HepG2 (cell line): ENCODE measurements at regions not wholly inside any gene's neighbourhood (a gene's known extent, or its start where the extent isn't known, plus 50 kb on each side); places are given as distances from the start of the nearest gene placed in this dataset.

Source experiments
- CENPX ChIP-seq: sonication (generic); formaldehyde crosslinking; IDR thresholded peaks from 2 replicates; pipeline ENCODE4 v1.9.0; 2021; ENCODE audit warnings: mild to moderate bottlenecking, missing genetic modification reagents, moderate library complexity
- EP300 ChIP-seq, 3 experiments: sonication (generic) in 1 of 3; formaldehyde crosslinking in 1 of 3; IDR thresholded peaks; 2 replicates each; pipeline versions ENCODE4 v1.5.1 to v1.6.1; 2011 to 2020; ENCODE audit warnings: low read depth in 2 of 3, low read length in 2 of 3, borderline replicate concordance in 1 of 3, improper control_type of control experiment in 1 of 3, mild to moderate bottlenecking in 1 of 3, missing genetic modification reagents in 1 of 3, moderate library complexity in 1 of 3
- MEF2D ChIP-seq: sonication (generic); formaldehyde crosslinking; IDR thresholded peaks from 2 replicates; pipeline ENCODE4 v1.5.1; 2020; ENCODE audit warnings: mild to moderate bottlenecking, missing genetic modification reagents
- NR2F1 ChIP-seq, 2 experiments: fragments of 450-650 bp in 1 of 2; formaldehyde crosslinking in 1 of 2; IDR thresholded peaks; 2 replicates each; pipeline versions ENCODE4 v1.5.0 to v1.6.1; 2016 to 2020; ENCODE audit warnings: mild to moderate bottlenecking in 1 of 2, missing compliant biosample characterization in 1 of 2, missing genetic modification reagents in 1 of 2, moderate library complexity in 1 of 2
- POLR2A ChIP-seq, 2 experiments: IDR thresholded peaks; 2 replicates each; pipeline ENCODE4 v1.6.1; 2011; ENCODE audit warnings: low read depth in 2 of 2, low read length in 2 of 2, mild to moderate bottlenecking in 1 of 2, moderate library complexity in 1 of 2; ENCODE audit not compliant: insufficient read depth in 1 of 2
- POLR2AphosphoS5 ChIP-seq: IDR thresholded peaks from 2 replicates; pipeline ENCODE4 v1.6.1; 2012; ENCODE audit warnings: low read depth, low read length
- SMC3 ChIP-seq: IDR thresholded peaks from 2 replicates; pipeline ENCODE4 v1.6.1; 2011; ENCODE audit warnings: low read length, improper control_type of control experiment
- TEAD2 ChIP-seq: sonication (generic); formaldehyde crosslinking; IDR thresholded peaks from 2 replicates; pipeline ENCODE4 v1.9.0; 2021; ENCODE audit warnings: missing genetic modification reagents
- WIZ ChIP-seq: sonication (generic); formaldehyde crosslinking; IDR thresholded peaks from 2 replicates; pipeline ENCODE4 v1.5.1; 2020; ENCODE audit warnings: mild to moderate bottlenecking, missing genetic modification reagents
- ZNF160 ChIP-seq: sonication (generic); formaldehyde crosslinking; IDR thresholded peaks from 2 replicates; pipeline ENCODE4 v1.8.0; 2022; ENCODE audit warnings: mild to moderate bottlenecking, inconsistent platforms, missing genetic modification reagents
- ZNF772 ChIP-seq: sonication (generic); formaldehyde crosslinking; IDR thresholded peaks from 2 replicates; pipeline ENCODE4 v1.5.0; 2020; ENCODE audit warnings: mild to moderate bottlenecking, missing genetic modification reagents
- TF ChIP-seq, protein P1 (sequence below): sonication (generic); formaldehyde crosslinking; IDR thresholded peaks from 2 replicates; pipeline ENCODE4 v1.5.0; 2020; ENCODE audit warnings: mild to moderate bottlenecking, missing genetic modification reagents, moderate library complexity
- TF ChIP-seq, protein P2 (sequence below): sonication (generic); IDR thresholded peaks from 2 replicates; pipeline ENCODE4 v1.6.1; 2016; ENCODE audit warnings: low read depth, borderline replicate concordance

DNA sequence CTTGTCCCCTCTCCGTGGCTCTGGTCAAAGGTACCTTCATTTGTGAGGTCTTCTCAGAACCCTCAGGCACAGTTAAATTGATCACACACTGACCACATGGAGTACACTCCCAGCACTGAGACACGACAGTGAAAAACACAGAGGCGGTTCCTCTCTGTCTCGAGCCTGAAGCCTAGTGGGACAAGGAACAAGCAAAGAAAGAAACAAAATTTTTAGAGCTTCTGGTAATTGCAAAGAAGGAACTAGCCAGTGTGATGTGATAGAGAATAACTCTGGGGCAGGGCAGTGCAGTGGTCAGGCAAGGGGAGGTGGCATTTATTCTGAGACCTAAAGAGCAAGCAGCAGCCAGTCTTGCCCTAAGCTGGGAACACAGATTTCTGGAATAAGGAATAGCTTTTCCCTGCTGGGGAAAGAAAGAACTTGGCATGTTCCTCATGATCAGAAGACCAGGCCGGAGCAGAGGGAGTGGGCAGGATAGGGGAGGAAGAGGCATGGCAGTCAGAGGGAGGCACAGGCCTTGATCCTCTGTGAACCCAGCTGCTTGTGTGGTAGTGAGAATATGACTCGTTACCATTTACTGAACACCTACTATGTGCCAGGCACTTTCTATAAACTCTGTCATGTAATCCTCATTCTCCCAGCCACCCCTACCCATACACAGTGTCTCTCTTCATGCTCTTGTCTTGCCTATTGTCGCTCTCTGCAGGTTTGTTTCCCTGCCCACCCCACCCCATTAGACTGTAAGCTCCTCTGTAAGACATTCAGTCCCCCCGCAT is 262.3 kb upstream of the HES1 start:
- TF ChIP-seq, protein P1, sequence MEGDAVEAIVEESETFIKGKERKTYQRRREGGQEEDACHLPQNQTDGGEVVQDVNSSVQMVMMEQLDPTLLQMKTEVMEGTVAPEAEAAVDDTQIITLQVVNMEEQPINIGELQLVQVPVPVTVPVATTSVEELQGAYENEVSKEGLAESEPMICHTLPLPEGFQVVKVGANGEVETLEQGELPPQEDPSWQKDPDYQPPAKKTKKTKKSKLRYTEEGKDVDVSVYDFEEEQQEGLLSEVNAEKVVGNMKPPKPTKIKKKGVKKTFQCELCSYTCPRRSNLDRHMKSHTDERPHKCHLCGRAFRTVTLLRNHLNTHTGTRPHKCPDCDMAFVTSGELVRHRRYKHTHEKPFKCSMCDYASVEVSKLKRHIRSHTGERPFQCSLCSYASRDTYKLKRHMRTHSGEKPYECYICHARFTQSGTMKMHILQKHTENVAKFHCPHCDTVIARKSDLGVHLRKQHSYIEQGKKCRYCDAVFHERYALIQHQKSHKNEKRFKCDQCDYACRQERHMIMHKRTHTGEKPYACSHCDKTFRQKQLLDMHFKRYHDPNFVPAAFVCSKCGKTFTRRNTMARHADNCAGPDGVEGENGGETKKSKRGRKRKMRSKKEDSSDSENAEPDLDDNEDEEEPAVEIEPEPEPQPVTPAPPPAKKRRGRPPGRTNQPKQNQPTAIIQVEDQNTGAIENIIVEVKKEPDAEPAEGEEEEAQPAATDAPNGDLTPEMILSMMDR (CRISPR knock-in tag): no peak
- TF ChIP-seq POLR2AphosphoS5 (no peak), ZNF160 (no peak), CENPX (no peak), EP300 (IDR thresholded peaks at IDR 0.05; ENCODE audit: low read depth in 2 of 2, low read length in 2 of 2) (no peak), EP300 (CRISPR knock-in tag; IDR thresholded peaks at IDR 0.05; ENCODE audit: borderline replicate concordance) (no peak), TEAD2 (CRISPR knock-in tag) (no peak), NR2F1 (CRISPR knock-in tag; IDR thresholded peaks at IDR 0.05) (no peak), MEF2D (no peak), ZNF772 (CRISPR knock-in tag) (no peak), SMC3 (no peak), WIZ (CRISPR knock-in tag) (no peak), POLR2A (IDR thresholded peaks at IDR 0.05; ENCODE audit: insufficient read depth in 1 of 2, low read depth in 2 of 2, low read length in 2 of 2) (no peak)
- TF ChIP-seq, protein P2, sequence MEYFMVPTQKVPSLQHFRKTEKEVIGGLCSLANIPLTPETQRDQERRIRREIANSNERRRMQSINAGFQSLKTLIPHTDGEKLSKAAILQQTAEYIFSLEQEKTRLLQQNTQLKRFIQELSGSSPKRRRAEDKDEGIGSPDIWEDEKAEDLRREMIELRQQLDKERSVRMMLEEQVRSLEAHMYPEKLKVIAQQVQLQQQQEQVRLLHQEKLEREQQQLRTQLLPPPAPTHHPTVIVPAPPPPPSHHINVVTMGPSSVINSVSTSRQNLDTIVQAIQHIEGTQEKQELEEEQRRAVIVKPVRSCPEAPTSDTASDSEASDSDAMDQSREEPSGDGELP: no peak
